GM23338 (cell line): ENCODE measurements at regions not wholly inside any gene's neighbourhood (a gene's known extent, or its start where the extent isn't known, plus 50 kb on each side); places are given as distances from the start of the nearest gene placed in this dataset.

Experiments
- ATAC-seq: fragments of 200-7000 bp; cut with Tn5 transposase; 3 replicates; pipeline ENCODE4 v1.9.1; 2020
- DNase-seq: peaks from one replicate; pipeline ENCODE4 v3.0.0-alpha.2; 2015; ENCODE audit warnings: low spot score
- H2AFZ ChIP-seq: fragments of 200-600 bp; sonication (generic); 2 replicates; pipeline ENCODE4 v1.8.0; 2016; ENCODE audit warnings: antibody characterized with exemption, mild to moderate bottlenecking, moderate library complexity
- H3F3A ChIP-seq: fragments of 200-600 bp; sonication (generic); replicated peaks from 2 replicates; pipeline ENCODE4 v1.8.0; 2017; ENCODE audit warnings: antibody characterized with exemption, mixed run types, low read depth
- H3K27ac ChIP-seq: fragments of 200-600 bp; sonication (generic); 2 replicates; pipeline ENCODE4 v1.6.1; 2016; ENCODE audit warnings: low read depth
- H3K27me3 ChIP-seq: fragments of 200-600 bp; sonication (generic); 2 replicates; pipeline ENCODE4 v1.8.0; 2016; ENCODE audit warnings: mild to moderate bottlenecking, mixed run types, moderate library complexity; ENCODE audit not compliant: insufficient read depth
- H3K36me3 ChIP-seq: fragments of 200-600 bp; sonication (generic); 2 replicates; pipeline ENCODE4 v1.8.0; 2016; ENCODE audit warnings: mild to moderate bottlenecking; ENCODE audit not compliant: insufficient read depth
- H3K4me1 ChIP-seq: fragments of 200-600 bp; sonication (generic); 2 replicates; pipeline ENCODE4 v1.8.0; 2016; ENCODE audit warnings: mild to moderate bottlenecking, moderate library complexity; ENCODE audit not compliant: insufficient read depth
- H3K4me2 ChIP-seq: fragments of 200-600 bp; sonication (generic); 2 replicates; pipeline ENCODE4 v1.7.1; 2017; ENCODE audit warnings: mixed run types
- H3K4me3 ChIP-seq: fragments of 200-600 bp; sonication (generic); 2 replicates; pipeline ENCODE4 v1.6.1; 2016; ENCODE audit warnings: mixed run types
- H3K79me2 ChIP-seq: fragments of 200-600 bp; sonication (generic); replicated peaks from 2 replicates; pipeline ENCODE4 v1.8.0; 2017; ENCODE audit warnings: mild to moderate bottlenecking; ENCODE audit not compliant: insufficient read depth
- H3K9me2 ChIP-seq: fragments of 200-600 bp; sonication (generic); 2 replicates; pipeline ENCODE4 v1.8.0; 2017; ENCODE audit not compliant: insufficient read depth
- H4K20me1 ChIP-seq: fragments of 200-600 bp; sonication (generic); replicated peaks from 2 replicates; pipeline ENCODE4 v1.8.0; 2017; ENCODE audit warnings: mild to moderate bottlenecking; ENCODE audit not compliant: insufficient read depth
- H3K27ac Mint-ChIP-seq: 2 replicates; pipeline ENCODE4 v1.8.0; 2020; ENCODE audit warnings: inconsistent platforms, mild to moderate bottlenecking, moderate library complexity, mixed read lengths
- H3K27me3 Mint-ChIP-seq: 3 replicates; pipeline ENCODE4 v1.8.0; 2022; ENCODE audit warnings: low read depth, mild to moderate bottlenecking, moderate library complexity, mixed read lengths, inconsistent platforms; ENCODE audit not compliant: insufficient read depth, poor library complexity
- H3K36me3 Mint-ChIP-seq: 3 replicates; pipeline ENCODE4 v1.8.0; 2021; ENCODE audit warnings: low read depth, mild to moderate bottlenecking, inconsistent platforms, moderate library complexity, mixed read lengths
- H3K4me1 Mint-ChIP-seq: 3 replicates; pipeline ENCODE4 v1.8.0; 2020; ENCODE audit warnings: mild to moderate bottlenecking, inconsistent platforms, mixed read lengths
- H3K4me3 Mint-ChIP-seq: 3 replicates; pipeline ENCODE4 v1.8.0; 2021; ENCODE audit warnings: moderate library complexity, mild to moderate bottlenecking, inconsistent platforms, mixed read lengths
- H3K9me3 Mint-ChIP-seq: 3 replicates; pipeline ENCODE4 v1.8.0; 2020; ENCODE audit warnings: moderate library complexity, mild to moderate bottlenecking, inconsistent platforms, mixed read lengths
- CREB1 ChIP-seq: fragments of 250-450 bp; sonication (Bioruptor Pico); IDR thresholded peaks from 2 replicates; pipeline ENCODE4 v1.5.0; 2020; ENCODE audit warnings: low read depth, mild to moderate bottlenecking, moderate library complexity
- CTCF ChIP-seq, 2 experiments: fragments of 200-600 bp in 1 of 2; sonication (generic) in 1 of 2; conservative IDR thresholded peaks; 2 replicates each; pipeline versions ENCODE4 v1.5.1 to v1.6.1; 2016 to 2017; ENCODE audit warnings: antibody characterized with exemption in 2 of 2, low read depth in 2 of 2, mild to moderate bottlenecking in 2 of 2, moderate library complexity in 1 of 2
- EZH2 ChIP-seq: fragments of 200-600 bp; sonication (generic); IDR thresholded peaks from one replicate; pipeline ENCODE4 v1.8.0; 2017; ENCODE audit warnings: antibody characterized with exemption, mild to moderate bottlenecking, low read depth; ENCODE audit not compliant: unreplicated experiment
- EZH2phosphoT487 ChIP-seq: fragments of 200-600 bp; sonication (generic); IDR thresholded peaks from one replicate; pipeline ENCODE4 v1.8.1; 2018; ENCODE audit warnings: antibody characterized with exemption; ENCODE audit not compliant: unreplicated experiment
- JUNB ChIP-seq: IDR thresholded peaks from one replicate; pipeline ENCODE4 v1.6.1; 2016; ENCODE audit warnings: antibody characterized with exemption; ENCODE audit not compliant: unreplicated experiment
- NANOG ChIP-seq: IDR thresholded peaks from 2 replicates; pipeline ENCODE4 v1.6.1; 2016; ENCODE audit warnings: antibody characterized with exemption, borderline replicate concordance
- POLR2AphosphoS5 ChIP-seq: IDR thresholded peaks from 2 replicates; pipeline ENCODE4 v1.6.1; 2016; ENCODE audit warnings: antibody characterized with exemption, low read depth
- REST ChIP-seq: IDR thresholded peaks from one replicate; pipeline ENCODE4 v1.6.1; 2018; ENCODE audit warnings: antibody characterized with exemption; ENCODE audit not compliant: unreplicated experiment
- STAT1 ChIP-seq: IDR thresholded peaks from one replicate; pipeline ENCODE4 v1.6.1; 2016; ENCODE audit warnings: antibody characterized with exemption; ENCODE audit not compliant: unreplicated experiment
- ZNF114 ChIP-seq: fragments of 250-450 bp; sonication (Bioruptor Pico); IDR thresholded peaks from 2 replicates; pipeline ENCODE4 v1.5.0; 2020; ENCODE audit warnings: mild to moderate bottlenecking, moderate library complexity
- ZNF331 ChIP-seq: fragments of 250-450 bp; sonication (Bioruptor Pico); IDR thresholded peaks from 2 replicates; pipeline ENCODE4 v1.5.0; 2020; ENCODE audit warnings: low read depth, mild to moderate bottlenecking, moderate library complexity
- ZNF462 ChIP-seq: fragments of 250-450 bp; sonication (Bioruptor Pico); IDR thresholded peaks from 2 replicates; pipeline ENCODE4 v1.5.0; 2020; ENCODE audit warnings: mild to moderate bottlenecking, moderate library complexity
- TF ChIP-seq, protein P1 (sequence below): IDR thresholded peaks from 2 replicates; pipeline ENCODE4 v1.6.1; 2016; ENCODE audit warnings: antibody characterized with exemption

DNA sequence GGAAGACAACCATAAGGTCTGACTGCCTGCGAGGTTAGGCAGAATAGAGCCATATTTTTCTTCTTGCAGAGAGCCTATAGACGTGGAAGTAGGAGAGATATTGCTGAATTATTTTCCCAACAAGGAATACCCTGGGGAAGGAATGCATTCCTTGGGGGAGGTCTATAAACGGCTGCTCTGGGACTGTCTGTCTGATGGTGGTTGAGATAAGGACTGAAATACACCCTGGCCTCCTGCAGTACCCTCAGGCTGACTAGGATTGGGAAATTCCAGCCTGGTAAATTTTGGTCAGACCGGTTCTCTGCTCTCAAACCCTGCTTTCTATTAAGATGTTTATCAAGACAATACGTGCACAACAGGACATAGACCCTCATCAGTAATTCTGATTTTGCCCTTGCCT lies 617.5 kb upstream of the GRIN3A start (continued):
- TF ChIP-seq, protein P1, sequence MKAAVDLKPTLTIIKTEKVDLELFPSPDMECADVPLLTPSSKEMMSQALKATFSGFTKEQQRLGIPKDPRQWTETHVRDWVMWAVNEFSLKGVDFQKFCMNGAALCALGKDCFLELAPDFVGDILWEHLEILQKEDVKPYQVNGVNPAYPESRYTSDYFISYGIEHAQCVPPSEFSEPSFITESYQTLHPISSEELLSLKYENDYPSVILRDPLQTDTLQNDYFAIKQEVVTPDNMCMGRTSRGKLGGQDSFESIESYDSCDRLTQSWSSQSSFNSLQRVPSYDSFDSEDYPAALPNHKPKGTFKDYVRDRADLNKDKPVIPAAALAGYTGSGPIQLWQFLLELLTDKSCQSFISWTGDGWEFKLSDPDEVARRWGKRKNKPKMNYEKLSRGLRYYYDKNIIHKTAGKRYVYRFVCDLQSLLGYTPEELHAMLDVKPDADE: no peak
- TF ChIP-seq ZNF114 (CRISPR knock-in tag) (no peak), NANOG (no peak), CREB1 (CRISPR knock-in tag) (no peak)

- Histone ChIP-seq H3K4me2 (no peak overlapping the region), H3K9me2 (no peaks in the 10 kb centered on the region), H3K4me3 (no peak overlapping the region), H3K4me1 (no peaks in the 10 kb centered on the region), H3K36me3 (no peaks in the 10 kb centered on the region), H3K27me3 (no peaks in the 10 kb centered on the region), H2AFZ (no peak overlapping the region), H3F3A (no peaks in the 10 kb centered on the region), H3K79me2 (no peaks in the 10 kb centered on the region), H4K20me1 (no peaks in the 10 kb centered on the region), H3K27ac (no peak overlapping the region)
- Mint-ChIP-seq H3K9me3 (peaks cover 74% of the 10 kb centered on the region), H3K4me1 (no peaks in the 10 kb centered on the region), H3K27me3 (peaks cover 3% of the 10 kb centered on the region), H3K36me3 (peaks cover 17% of the 10 kb centered on the region; the same call in 2 of the 3 replicates), H3K4me3 (no peak overlapping the region), H3K27ac (no peak overlapping the region)
- ATAC-seq: no peak
- no peak for DNase-seq
- TF ChIP-seq ZNF462 (CRISPR knock-in tag) (no peak), ZNF114 (CRISPR knock-in tag) (no peak), POLR2AphosphoS5 (no peak), EZH2 (no peak), EZH2phosphoT487 (no peak), ZNF331 (CRISPR knock-in tag) (no peak), JUNB (no peak), REST (no peak), CTCF (conservative IDR thresholded peaks at IDR 0.05; ENCODE audit: low read depth in 2 of 2) (no peak), NANOG (no peak), STAT1 (no peak), CREB1 (CRISPR knock-in tag) (no peak)
Observed at GRCh38 chr9:102354041-102354440, 615.6 kb upstream of the GRIN3A start.
